ENCODE measurements at regions not wholly inside any gene's neighbourhood (a gene's known extent, or its start where the extent isn't known, plus 50 kb on each side); places are given as distances from the start of the nearest gene placed in this dataset.

DNA sequence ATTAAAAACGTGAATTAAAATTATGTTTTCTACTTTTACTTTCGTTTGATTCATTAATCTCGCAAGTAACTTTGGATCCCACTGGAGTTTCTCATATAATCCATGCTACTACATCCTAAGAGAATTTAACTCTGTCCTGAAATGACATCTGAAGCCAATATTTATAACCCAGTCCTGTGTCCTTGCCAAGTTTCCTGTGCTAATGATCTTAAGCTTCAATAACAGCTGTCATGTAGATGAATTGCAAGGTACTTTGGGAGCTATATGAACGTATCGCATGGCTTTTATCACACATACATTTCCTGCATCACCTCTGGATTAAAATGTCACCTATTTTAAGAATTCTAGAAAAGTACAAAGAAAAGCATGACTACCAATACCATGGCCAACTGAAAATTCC, 833.8 kb upstream of the CITED2 start:
- no peak for TF ChIP-seq EZH2 (IDR thresholded peaks at IDR 0.05; ENCODE audit: borderline replicate concordance, low read length)
- TF ChIP-seq, protein P1, sequence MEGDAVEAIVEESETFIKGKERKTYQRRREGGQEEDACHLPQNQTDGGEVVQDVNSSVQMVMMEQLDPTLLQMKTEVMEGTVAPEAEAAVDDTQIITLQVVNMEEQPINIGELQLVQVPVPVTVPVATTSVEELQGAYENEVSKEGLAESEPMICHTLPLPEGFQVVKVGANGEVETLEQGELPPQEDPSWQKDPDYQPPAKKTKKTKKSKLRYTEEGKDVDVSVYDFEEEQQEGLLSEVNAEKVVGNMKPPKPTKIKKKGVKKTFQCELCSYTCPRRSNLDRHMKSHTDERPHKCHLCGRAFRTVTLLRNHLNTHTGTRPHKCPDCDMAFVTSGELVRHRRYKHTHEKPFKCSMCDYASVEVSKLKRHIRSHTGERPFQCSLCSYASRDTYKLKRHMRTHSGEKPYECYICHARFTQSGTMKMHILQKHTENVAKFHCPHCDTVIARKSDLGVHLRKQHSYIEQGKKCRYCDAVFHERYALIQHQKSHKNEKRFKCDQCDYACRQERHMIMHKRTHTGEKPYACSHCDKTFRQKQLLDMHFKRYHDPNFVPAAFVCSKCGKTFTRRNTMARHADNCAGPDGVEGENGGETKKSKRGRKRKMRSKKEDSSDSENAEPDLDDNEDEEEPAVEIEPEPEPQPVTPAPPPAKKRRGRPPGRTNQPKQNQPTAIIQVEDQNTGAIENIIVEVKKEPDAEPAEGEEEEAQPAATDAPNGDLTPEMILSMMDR (IDR thresholded peaks at IDR 0.05; ENCODE audit: low read length) = no peak
